ENCODE measurements at regions not wholly inside any gene's neighbourhood (a gene's known extent, or its start where the extent isn't known, plus 50 kb on each side); places are given as distances from the start of the nearest gene placed in this dataset.

GRCh38 chr3:124249038-124249437, 257.1 kb upstream of the ROPN1 start:
- no peak for ATAC-seq
- H3K9me3 Mint-ChIP-seq: no peaks in the 10 kb centered on the region

GRCh38 chr3:124250053-124250452, 258.1 kb upstream of the ROPN1 start:
- peaks cover 38% of the 10 kb centered on the region for H3K27me3 Mint-ChIP-seq
- no peaks in the 10 kb centered on the region for H3K9me3 Mint-ChIP-seq
- H3K4me1 Mint-ChIP-seq: no peaks in the 10 kb centered on the region
- H3K4me3 Mint-ChIP-seq: no peak overlapping the region
- no peak for ATAC-seq
- no peaks in the 10 kb centered on the region for H3K36me3 Mint-ChIP-seq
- H3K27ac Mint-ChIP-seq: no peak overlapping the region

More at GRCh38 chr3:124249038-124249437, 257.1 kb upstream of the ROPN1 start:
- no peak overlapping the region for H3K4me3 Mint-ChIP-seq
- H3K27ac Mint-ChIP-seq: no peak overlapping the region
- no peaks in the 10 kb centered on the region for H3K4me1 Mint-ChIP-seq
- H3K36me3 Mint-ChIP-seq: no peaks in the 10 kb centered on the region
- peaks cover 38% of the 10 kb centered on the region for H3K27me3 Mint-ChIP-seq

- Mint-ChIP-seq H3K4me1 (no peaks in the 10 kb centered on the region), H3K27ac (no peak overlapping the region), H3K9me3 (no peaks in the 10 kb centered on the region), H3K36me3 (no peaks in the 10 kb centered on the region), H3K27me3 (peaks cover 8% of the 10 kb centered on the region), H3K4me3 (no peak overlapping the region)
- no peak for ATAC-seq
Measured at GRCh38 chr3:124256156-124256555, 264.2 kb upstream of the ROPN1 start.

- H3K4me1 Mint-ChIP-seq: no peaks in the 10 kb centered on the region
- no peak overlapping the region for H3K4me3 Mint-ChIP-seq
- H3K27ac Mint-ChIP-seq: no peak overlapping the region
- no peaks in the 10 kb centered on the region for H3K36me3 Mint-ChIP-seq
- H3K27me3 Mint-ChIP-seq: peaks cover 8% of the 10 kb centered on the region
- no peak for ATAC-seq
- H3K9me3 Mint-ChIP-seq: no peaks in the 10 kb centered on the region
Measured at GRCh38 chr3:124256599-124256998, 264.7 kb upstream of the ROPN1 start.

- peaks cover 8% of the 10 kb centered on the region for H3K27me3 Mint-ChIP-seq
- no peaks in the 10 kb centered on the region for H3K36me3 Mint-ChIP-seq
- no peak overlapping the region for H3K27ac Mint-ChIP-seq
- H3K9me3 Mint-ChIP-seq: no peaks in the 10 kb centered on the region
- ATAC-seq: peak; percentile 53
- H3K4me1 Mint-ChIP-seq: no peaks in the 10 kb centered on the region
- H3K4me3 Mint-ChIP-seq: no peak overlapping the region
Measured at GRCh38 chr3:124257336-124257864, 265.5 kb upstream of the ROPN1 start.

- H3K9me3 Mint-ChIP-seq: no peaks in the 10 kb centered on the region
- ATAC-seq: no peak
- no peak overlapping the region for H3K4me3 Mint-ChIP-seq
- H3K27ac Mint-ChIP-seq: no peak overlapping the region
- H3K4me1 Mint-ChIP-seq: no peaks in the 10 kb centered on the region
- H3K36me3 Mint-ChIP-seq: no peaks in the 10 kb centered on the region
- H3K27me3 Mint-ChIP-seq: peaks cover 7% of the 10 kb centered on the region
Measured at GRCh38 chr3:124258057-124258500, 266.2 kb upstream of the ROPN1 start.

GRCh38 chr3:124260206-124260915, 268.4 kb upstream of the ROPN1 start:
- H3K9me3 Mint-ChIP-seq: no peaks in the 10 kb centered on the region
- no peaks in the 10 kb centered on the region for H3K27me3 Mint-ChIP-seq
- no peak overlapping the region for H3K27ac Mint-ChIP-seq
- no peak overlapping the region for H3K4me3 Mint-ChIP-seq
- peak; percentile 35 for ATAC-seq
- no peaks in the 10 kb centered on the region for H3K36me3 Mint-ChIP-seq
- no peaks in the 10 kb centered on the region for H3K4me1 Mint-ChIP-seq

GRCh38 chr3:124261306-124261705, 269.4 kb upstream of the ROPN1 start:
- Mint-ChIP-seq H3K4me1 (no peaks in the 10 kb centered on the region), H3K4me3 (no peak overlapping the region), H3K27ac (no peak overlapping the region), H3K27me3 (no peaks in the 10 kb centered on the region), H3K36me3 (no peaks in the 10 kb centered on the region), H3K9me3 (no peaks in the 10 kb centered on the region)
- ATAC-seq: no peak

- no peak for ATAC-seq
- Mint-ChIP-seq H3K27me3 (no peaks in the 10 kb centered on the region), H3K4me1 (no peaks in the 10 kb centered on the region), H3K27ac (no peak overlapping the region), H3K9me3 (no peaks in the 10 kb centered on the region), H3K36me3 (no peaks in the 10 kb centered on the region), H3K4me3 (no peak overlapping the region)
Measured at GRCh38 chr3:124263168-124263567, 271.2 kb upstream of the ROPN1 start.

- no peaks in the 10 kb centered on the region for H3K36me3 Mint-ChIP-seq
Measured at GRCh38 chr3:124264346-124264745, 272.4 kb upstream of the ROPN1 start.

GRCh38 chr3:124266487-124266886, 274.6 kb upstream of the ROPN1 start:
- Mint-ChIP-seq H3K4me3 (no peak overlapping the region), H3K36me3 (no peaks in the 10 kb centered on the region), H3K9me3 (no peaks in the 10 kb centered on the region), H3K4me1 (no peaks in the 10 kb centered on the region), H3K27me3 (no peaks in the 10 kb centered on the region), H3K27ac (no peak overlapping the region)
- no peak for ATAC-seq

More at GRCh38 chr3:124264346-124264745, 272.4 kb upstream of the ROPN1 start:
- H3K9me3 Mint-ChIP-seq: no peaks in the 10 kb centered on the region
- ATAC-seq: no peak
- no peaks in the 10 kb centered on the region for H3K27me3 Mint-ChIP-seq
- H3K4me1 Mint-ChIP-seq: no peaks in the 10 kb centered on the region
- no peak overlapping the region for H3K27ac Mint-ChIP-seq
- H3K4me3 Mint-ChIP-seq: no peak overlapping the region

- no peaks in the 10 kb centered on the region for H3K4me1 Mint-ChIP-seq
- no peaks in the 10 kb centered on the region for H3K9me3 Mint-ChIP-seq
- H3K27ac Mint-ChIP-seq: no peak overlapping the region
- H3K36me3 Mint-ChIP-seq: no peaks in the 10 kb centered on the region
- no peak overlapping the region for H3K4me3 Mint-ChIP-seq
- no peaks in the 10 kb centered on the region for H3K27me3 Mint-ChIP-seq
- ATAC-seq: no peak
Measured at GRCh38 chr3:124267406-124267805, 275.5 kb upstream of the ROPN1 start.

GRCh38 chr3:124268355-124268754, 276.4 kb upstream of the ROPN1 start:
- H3K36me3 Mint-ChIP-seq: no peaks in the 10 kb centered on the region
- H3K27me3 Mint-ChIP-seq: no peaks in the 10 kb centered on the region
- H3K9me3 Mint-ChIP-seq: no peaks in the 10 kb centered on the region
- no peak overlapping the region for H3K27ac Mint-ChIP-seq
- no peak for ATAC-seq
- no peaks in the 10 kb centered on the region for H3K4me1 Mint-ChIP-seq
- H3K4me3 Mint-ChIP-seq: no peak overlapping the region

- Mint-ChIP-seq H3K27ac (no peak overlapping the region), H3K9me3 (no peaks in the 10 kb centered on the region), H3K27me3 (no peaks in the 10 kb centered on the region), H3K36me3 (no peaks in the 10 kb centered on the region), H3K4me1 (no peaks in the 10 kb centered on the region), H3K4me3 (no peak overlapping the region)
- no peak for ATAC-seq
Measured at GRCh38 chr3:124269619-124270018, 277.7 kb upstream of the ROPN1 start.

- ATAC-seq: no peak
- Mint-ChIP-seq H3K36me3 (no peaks in the 10 kb centered on the region), H3K9me3 (no peaks in the 10 kb centered on the region), H3K4me1 (no peaks in the 10 kb centered on the region), H3K27me3 (no peaks in the 10 kb centered on the region), H3K4me3 (no peak overlapping the region), H3K27ac (no peak overlapping the region)
Measured at GRCh38 chr3:124272605-124273151, 280.8 kb upstream of the ROPN1 start.

- H3K27me3 Mint-ChIP-seq: no peaks in the 10 kb centered on the region
- H3K9me3 Mint-ChIP-seq: no peaks in the 10 kb centered on the region
- H3K36me3 Mint-ChIP-seq: no peaks in the 10 kb centered on the region
- H3K27ac Mint-ChIP-seq: no peak overlapping the region
- H3K4me1 Mint-ChIP-seq: no peaks in the 10 kb centered on the region
- H3K4me3 Mint-ChIP-seq: no peak overlapping the region
- ATAC-seq: no peak
Measured at GRCh38 chr3:124273651-124274050, 281.7 kb upstream of the ROPN1 start.

Measured in stimulated activated memory B cell treated with anti-CD40 and anti-IgM and Interleukin-4, amounts not matched to agents 10 μg/mL and 1 μg/mL and 100 μg/mL, for 72 hours (primary cell).